H9 (cell line): ENCODE measurements at regions not wholly inside any gene's neighbourhood (a gene's known extent, or its start where the extent isn't known, plus 50 kb on each side); places are given as distances from the start of the nearest gene placed in this dataset.

Experiments used
- DNase-seq: peaks from one replicate; pipeline ENCODE4 v3.0.0-alpha.2; 2017
- H2AFZ ChIP-seq: one replicate; pipeline ENCODE4 v1.6.1; 2013; ENCODE audit warnings: mild to moderate bottlenecking, low read length, control low read depth, moderate library complexity
- H2AK5ac ChIP-seq: 2 replicates; pipeline ENCODE4 v1.6.1; 2013; ENCODE audit warnings: low read length, control low read depth, mixed read lengths; ENCODE audit not compliant: insufficient read length
- H2BK120ac ChIP-seq: one replicate; pipeline ENCODE4 v1.6.1; 2013; ENCODE audit warnings: low read depth, mild to moderate bottlenecking, low read length, control low read depth, inconsistent platforms; ENCODE audit not compliant: poor library complexity, severe bottlenecking
- H2BK12ac ChIP-seq: 2 replicates; pipeline ENCODE4 v1.6.1; 2013; ENCODE audit warnings: low read length, control low read depth, mixed read lengths, low read depth; ENCODE audit not compliant: insufficient read length
- H2BK15ac ChIP-seq: 2 replicates; pipeline ENCODE4 v1.6.1; 2013; ENCODE audit warnings: low read depth, low read length, control low read depth
- H2BK20ac ChIP-seq: one replicate; pipeline ENCODE4 v1.6.1; 2013; ENCODE audit warnings: low read depth, mild to moderate bottlenecking, low read length, control low read depth, inconsistent platforms; ENCODE audit not compliant: poor library complexity, severe bottlenecking
- H2BK5ac ChIP-seq: 2 replicates; pipeline ENCODE4 v1.6.1; 2013; ENCODE audit warnings: low read length, control low read depth, mixed read lengths; ENCODE audit not compliant: insufficient read length
- H3K14ac ChIP-seq: 2 replicates; pipeline ENCODE4 v1.6.1; 2013; ENCODE audit warnings: low read length, control low read depth; ENCODE audit not compliant: insufficient read depth
- H3K18ac ChIP-seq: 2 replicates; pipeline ENCODE4 v1.6.1; 2013; ENCODE audit warnings: low read depth, mild to moderate bottlenecking, mixed read lengths, low read length, control low read depth; ENCODE audit not compliant: insufficient read length
- H3K23ac ChIP-seq: 2 replicates; pipeline ENCODE4 v1.6.1; 2013; ENCODE audit warnings: low read length, control low read depth, mixed read lengths, low read depth; ENCODE audit not compliant: insufficient read length
- H3K23me2 ChIP-seq: 2 replicates; pipeline ENCODE4 v1.6.1; 2013; ENCODE audit warnings: low read depth, mild to moderate bottlenecking, mixed read lengths, low read length, control low read depth; ENCODE audit not compliant: insufficient read length, poor library complexity, severe bottlenecking
- H3K27ac ChIP-seq: 2 replicates; pipeline ENCODE4 v1.5.1; 2013; ENCODE audit warnings: low read length, control low read depth, mixed read lengths, low read depth; ENCODE audit not compliant: insufficient read length
- H3K27me3 ChIP-seq: 2 replicates; pipeline ENCODE4 v1.6.1; 2013; ENCODE audit warnings: low read length, control low read depth, inconsistent platforms; ENCODE audit not compliant: insufficient read depth
- H3K4ac ChIP-seq: 2 replicates; pipeline ENCODE4 v1.6.1; 2013; ENCODE audit warnings: low read depth, mild to moderate bottlenecking, control low read depth, inconsistent platforms, low read length, moderate library complexity
- H3K4me1 ChIP-seq: 2 replicates; pipeline ENCODE4 v1.6.1; 2013; ENCODE audit warnings: low read length, control low read depth, inconsistent platforms; ENCODE audit not compliant: insufficient read depth
- H3K4me2 ChIP-seq: 2 replicates; pipeline ENCODE4 v1.6.1; 2013; ENCODE audit warnings: low read length, control low read depth, mixed read lengths; ENCODE audit not compliant: insufficient read length, insufficient read depth
- H3K56ac ChIP-seq: 2 replicates; pipeline ENCODE4 v1.6.1; 2013; ENCODE audit warnings: low read depth, mild to moderate bottlenecking, mixed read lengths, low read length, control low read depth; ENCODE audit not compliant: insufficient read length
- H3K79me1 ChIP-seq: 2 replicates; pipeline ENCODE4 v1.6.1; 2013; ENCODE audit warnings: low read depth, mild to moderate bottlenecking, moderate library complexity, low read length, control low read depth, inconsistent platforms; ENCODE audit not compliant: insufficient read depth, poor library complexity, severe bottlenecking
- H3K79me2 ChIP-seq: 2 replicates; pipeline ENCODE4 v1.6.1; 2013; ENCODE audit warnings: low read length, control low read depth, inconsistent platforms; ENCODE audit not compliant: insufficient read depth
- H3K9ac ChIP-seq: 2 replicates; pipeline ENCODE4 v1.6.1; 2013; ENCODE audit warnings: low read length, control low read depth, mixed read lengths; ENCODE audit not compliant: insufficient read length; ENCODE audit errors: extremely low read depth
- H3K9me3 ChIP-seq: one replicate; pipeline ENCODE4 v1.6.1; 2013; ENCODE audit warnings: low read depth, low read length, inconsistent platforms; ENCODE audit not compliant: control insufficient read depth
- H3T11ph ChIP-seq: one replicate; pipeline ENCODE4 v1.6.1; 2013; ENCODE audit warnings: mild to moderate bottlenecking, low read length, control low read depth, inconsistent platforms
- H4K20me1 ChIP-seq: one replicate; pipeline ENCODE4 v1.6.1; 2013; ENCODE audit not compliant: control insufficient read depth, insufficient read length, insufficient read depth
- H4K5ac ChIP-seq: 2 replicates; pipeline ENCODE4 v1.6.1; 2013; ENCODE audit warnings: low read depth, mild to moderate bottlenecking, mixed read lengths, low read length, control low read depth; ENCODE audit not compliant: insufficient read length
- H4K8ac ChIP-seq: replicated peaks from 2 replicates; pipeline ENCODE4 v1.6.1; 2013; ENCODE audit warnings: low read length, control low read depth, mixed read lengths, low read depth; ENCODE audit not compliant: insufficient read length
- H4K91ac ChIP-seq: 2 replicates; pipeline ENCODE4 v1.6.1; 2013; ENCODE audit warnings: low read depth, mild to moderate bottlenecking, moderate library complexity, mixed read lengths, low read length, control low read depth; ENCODE audit not compliant: insufficient read length
- H3K27ac Mint-ChIP-seq, 3 experiments: 2 replicates in 2 of 3; 3 replicates in 1 of 3; pipeline ENCODE4 v1.8.0; 2020 to 2021; ENCODE audit warnings: mixed read lengths in 3 of 3, mild to moderate bottlenecking in 1 of 3, moderate library complexity in 1 of 3
- H3K27me3 Mint-ChIP-seq: 2 replicates; pipeline ENCODE4 v1.8.0; 2021; ENCODE audit warnings: low read depth, mild to moderate bottlenecking, moderate library complexity, mixed read lengths
- H3K36me3 Mint-ChIP-seq, 3 experiments: 2 replicates in 2 of 3; 3 replicates in 1 of 3; pipeline ENCODE4 v1.8.0; 2020 to 2021; ENCODE audit warnings: low read depth in 3 of 3, mixed read lengths in 3 of 3; ENCODE audit not compliant: insufficient read depth in 1 of 3
- H3K4me1 Mint-ChIP-seq, 2 experiments: 2 replicates each; pipeline ENCODE4 v1.8.0; 2020; ENCODE audit warnings: mixed read lengths in 2 of 2
- H3K4me3 Mint-ChIP-seq, 2 experiments: 2 replicates in 1 of 2; 3 replicates in 1 of 2; pipeline ENCODE4 v1.8.0; 2020 to 2021; ENCODE audit warnings: mild to moderate bottlenecking in 2 of 2, mixed read lengths in 2 of 2, moderate library complexity in 1 of 2
- H3K9me3 Mint-ChIP-seq, 2 experiments: 2 replicates in 1 of 2; 3 replicates in 1 of 2; pipeline ENCODE4 v1.8.0; 2020; ENCODE audit warnings: mild to moderate bottlenecking in 2 of 2, mixed read lengths in 2 of 2, moderate library complexity in 1 of 2
- WGBS: extraction: QIAGEN DNeasy Blood & Tissue Kit; methylation state at CpG from one replicate; pipeline ENCODE4 v1.1.7; 2013; ENCODE audit warnings: missing lambda C conversion rate, low lambda C conversion rate, mixed read lengths; ENCODE audit not compliant: insufficient read length; ENCODE audit errors: extremely low coverage; 5-methylcytosine and 5-hydroxymethylcytosine counted together
- TF ChIP-seq, protein P1 (sequence below): fragments of 200-600 bp; sonication (generic); conservative IDR thresholded peaks from 3 replicates; pipeline ENCODE4 v1.8.0; 2021; ENCODE audit warnings: antibody characterized with exemption, mild to moderate bottlenecking

DNA sequence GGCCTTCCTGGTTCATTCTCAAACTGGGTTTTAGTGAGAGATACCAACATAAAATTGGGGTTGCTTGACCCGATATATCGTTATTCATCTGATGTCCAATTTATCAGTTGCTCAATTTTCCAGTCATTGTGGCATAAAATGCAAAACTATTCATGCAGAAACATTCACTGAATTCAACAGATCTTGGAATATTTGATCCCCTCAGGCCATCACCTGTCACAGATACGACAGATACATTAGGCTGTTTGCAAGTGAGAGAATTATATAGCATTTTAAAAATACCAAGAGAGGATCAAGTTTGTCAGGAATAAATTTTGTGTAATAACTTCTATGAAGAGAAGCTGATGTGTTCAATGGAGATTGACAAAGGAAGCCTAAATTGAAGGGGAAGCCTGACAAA, 67.1 kb downstream of the MAP10 start:
- Histone ChIP-seq H2AK5ac (no peak overlapping the region), H2AFZ (no peak overlapping the region), H3K9me3 (no peaks in the 10 kb centered on the region), H3K18ac (no peak overlapping the region), H3K79me1 (no peaks in the 10 kb centered on the region), H4K5ac (no peak overlapping the region), H3K4me1 (no peaks in the 10 kb centered on the region), H2BK5ac (no peak overlapping the region), H3T11ph (no peak overlapping the region), H3K23me2 (no peaks in the 10 kb centered on the region), H3K79me2 (no peaks in the 10 kb centered on the region), H2BK12ac (no peak overlapping the region), H2BK20ac (no peak overlapping the region), H4K20me1 (no peaks in the 10 kb centered on the region), H4K91ac (no peak overlapping the region), H3K23ac (no peak overlapping the region), H3K4me2 (no peak overlapping the region), H3K27ac (no peak overlapping the region), H3K27me3 (no peaks in the 10 kb centered on the region), H2BK15ac (no peak overlapping the region), H3K9ac (no peak overlapping the region), H3K4ac (no peak overlapping the region), H2BK120ac (no peak overlapping the region), H3K14ac (no peak overlapping the region), H4K8ac (no peak overlapping the region), H3K56ac (no peak overlapping the region)
- TF ChIP-seq, protein P1, sequence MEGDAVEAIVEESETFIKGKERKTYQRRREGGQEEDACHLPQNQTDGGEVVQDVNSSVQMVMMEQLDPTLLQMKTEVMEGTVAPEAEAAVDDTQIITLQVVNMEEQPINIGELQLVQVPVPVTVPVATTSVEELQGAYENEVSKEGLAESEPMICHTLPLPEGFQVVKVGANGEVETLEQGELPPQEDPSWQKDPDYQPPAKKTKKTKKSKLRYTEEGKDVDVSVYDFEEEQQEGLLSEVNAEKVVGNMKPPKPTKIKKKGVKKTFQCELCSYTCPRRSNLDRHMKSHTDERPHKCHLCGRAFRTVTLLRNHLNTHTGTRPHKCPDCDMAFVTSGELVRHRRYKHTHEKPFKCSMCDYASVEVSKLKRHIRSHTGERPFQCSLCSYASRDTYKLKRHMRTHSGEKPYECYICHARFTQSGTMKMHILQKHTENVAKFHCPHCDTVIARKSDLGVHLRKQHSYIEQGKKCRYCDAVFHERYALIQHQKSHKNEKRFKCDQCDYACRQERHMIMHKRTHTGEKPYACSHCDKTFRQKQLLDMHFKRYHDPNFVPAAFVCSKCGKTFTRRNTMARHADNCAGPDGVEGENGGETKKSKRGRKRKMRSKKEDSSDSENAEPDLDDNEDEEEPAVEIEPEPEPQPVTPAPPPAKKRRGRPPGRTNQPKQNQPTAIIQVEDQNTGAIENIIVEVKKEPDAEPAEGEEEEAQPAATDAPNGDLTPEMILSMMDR: no peak
- DNase-seq: no peak
- Mint-ChIP-seq H3K36me3 (no peaks in the 10 kb centered on the region), H3K4me1 (no peaks in the 10 kb centered on the region), H3K4me3 (no peak overlapping the region), H3K27me3 (peaks cover 1% of the 10 kb centered on the region; the same call in 1 of the 2 replicates), H3K9me3 (no peaks in the 10 kb centered on the region), H3K27ac (no peak overlapping the region)
- WGBS: no CpG with 5 or more reads among the region's 3 CpGs
